ENCODE measurements at regions not wholly inside any gene's neighbourhood (a gene's known extent, or its start where the extent isn't known, plus 50 kb on each side); places are given as distances from the start of the nearest gene placed in this dataset.

DNA sequence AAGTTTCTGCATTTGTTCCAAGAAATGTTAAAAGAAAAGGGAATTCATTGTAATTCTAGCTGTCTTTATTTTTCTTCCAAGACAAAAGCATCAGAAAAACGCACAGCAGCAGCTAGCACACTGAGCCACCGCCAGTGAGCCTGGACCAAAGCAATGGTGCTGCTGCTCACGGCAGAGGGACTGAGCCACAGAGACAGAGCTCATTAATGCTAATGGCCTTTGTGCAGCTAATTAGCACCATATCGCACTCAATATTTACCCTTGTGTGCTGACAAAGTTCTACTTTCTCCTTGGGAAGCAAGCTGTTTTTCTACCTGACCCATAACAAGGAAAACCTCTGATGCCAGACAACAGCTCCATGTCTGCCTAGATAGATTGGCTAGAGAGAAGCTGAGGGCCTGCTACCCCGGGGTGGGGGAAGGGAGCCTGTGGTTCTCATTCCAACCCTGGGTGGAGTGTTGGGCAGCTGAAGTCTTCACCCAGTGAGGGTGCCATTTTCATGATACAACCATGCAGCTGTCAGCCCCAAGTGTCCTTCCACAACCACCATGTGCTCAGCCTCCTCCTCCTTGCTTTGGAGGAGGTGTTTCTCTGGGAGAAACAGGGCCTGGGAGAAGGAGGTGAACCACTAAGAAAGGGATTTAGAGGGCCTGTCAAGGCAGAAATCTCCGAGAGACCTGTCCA is 131.1 kb upstream of the NCAM1 start:
- no peak overlapping the region for H3K4me3 ChIP-seq (ENCODE audit: low read depth, low read length)
- TF ChIP-seq, protein P1, sequence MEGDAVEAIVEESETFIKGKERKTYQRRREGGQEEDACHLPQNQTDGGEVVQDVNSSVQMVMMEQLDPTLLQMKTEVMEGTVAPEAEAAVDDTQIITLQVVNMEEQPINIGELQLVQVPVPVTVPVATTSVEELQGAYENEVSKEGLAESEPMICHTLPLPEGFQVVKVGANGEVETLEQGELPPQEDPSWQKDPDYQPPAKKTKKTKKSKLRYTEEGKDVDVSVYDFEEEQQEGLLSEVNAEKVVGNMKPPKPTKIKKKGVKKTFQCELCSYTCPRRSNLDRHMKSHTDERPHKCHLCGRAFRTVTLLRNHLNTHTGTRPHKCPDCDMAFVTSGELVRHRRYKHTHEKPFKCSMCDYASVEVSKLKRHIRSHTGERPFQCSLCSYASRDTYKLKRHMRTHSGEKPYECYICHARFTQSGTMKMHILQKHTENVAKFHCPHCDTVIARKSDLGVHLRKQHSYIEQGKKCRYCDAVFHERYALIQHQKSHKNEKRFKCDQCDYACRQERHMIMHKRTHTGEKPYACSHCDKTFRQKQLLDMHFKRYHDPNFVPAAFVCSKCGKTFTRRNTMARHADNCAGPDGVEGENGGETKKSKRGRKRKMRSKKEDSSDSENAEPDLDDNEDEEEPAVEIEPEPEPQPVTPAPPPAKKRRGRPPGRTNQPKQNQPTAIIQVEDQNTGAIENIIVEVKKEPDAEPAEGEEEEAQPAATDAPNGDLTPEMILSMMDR (IDR thresholded peaks at IDR 0.05; ENCODE audit: insufficient read depth, low read depth, low read length, missing control alignments), result no peak
- no peak for DNase-seq (ENCODE audit: low read depth)

DNA sequence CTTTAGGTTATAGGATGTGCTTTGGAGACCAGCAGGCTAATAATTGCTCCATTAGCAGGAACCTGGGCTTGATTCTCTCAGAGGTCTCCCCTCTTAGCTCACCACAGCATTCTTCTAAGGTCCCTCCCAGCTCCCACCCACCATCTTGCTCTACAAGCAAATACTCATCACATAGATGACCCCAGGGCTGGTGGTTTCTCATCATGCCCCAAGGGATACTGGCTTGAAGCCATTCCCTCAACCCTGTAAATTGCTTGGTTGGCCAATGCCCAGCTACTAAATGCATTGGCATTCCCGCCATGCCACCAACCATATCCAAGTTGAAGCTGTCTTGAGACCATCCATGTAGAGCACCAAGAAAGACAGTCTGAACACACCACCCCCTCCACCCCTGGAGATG is 130.2 kb upstream of the NCAM1 start:
- TF ChIP-seq, protein P1 (IDR thresholded peaks at IDR 0.05; ENCODE audit: insufficient read depth, low read depth, low read length, missing control alignments), result no peak
- no peak overlapping the region for H3K4me3 ChIP-seq (ENCODE audit: low read depth, low read length)
- DNase-seq (ENCODE audit: low read depth), result no peak

DNA sequence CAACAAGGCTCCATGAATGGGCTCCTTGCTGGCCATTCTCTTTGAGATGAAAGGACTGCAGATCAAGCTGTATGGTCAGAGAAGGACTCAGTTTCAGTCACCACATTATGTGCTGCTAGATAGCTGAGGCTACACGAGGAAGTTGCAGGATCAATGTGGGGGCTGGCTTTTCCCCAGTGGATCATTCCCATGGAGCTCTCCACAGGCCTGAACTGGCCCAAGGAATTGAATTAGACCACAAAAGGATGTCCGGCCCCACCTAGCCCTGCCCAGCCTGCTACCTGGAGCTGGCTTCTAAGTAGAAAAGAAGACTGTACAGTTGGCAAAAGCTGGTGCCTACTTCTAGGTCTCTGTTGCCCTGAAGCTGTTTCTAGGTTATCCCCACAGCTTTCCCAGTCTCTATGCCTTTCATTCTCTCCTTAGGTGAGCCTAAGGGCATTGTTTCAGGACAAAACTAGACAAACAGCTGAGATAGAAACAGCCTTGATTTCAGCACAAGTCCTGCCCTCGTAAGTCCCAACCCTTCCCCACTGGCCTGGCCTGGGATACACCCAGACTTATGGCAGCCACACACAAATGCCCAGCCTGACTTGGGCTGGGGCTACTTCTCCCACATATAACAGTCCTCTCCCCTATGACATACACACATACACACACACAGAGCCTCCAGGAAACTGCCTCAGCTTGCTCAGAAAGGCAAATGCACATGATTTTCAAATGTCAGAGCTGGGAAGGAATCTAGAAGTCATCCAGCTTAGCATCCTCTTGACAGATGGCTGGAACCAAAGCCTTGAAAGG is 129.1 kb upstream of the NCAM1 start:
- TF ChIP-seq, protein P1 (IDR thresholded peaks at IDR 0.05; ENCODE audit: insufficient read depth, low read depth, low read length, missing control alignments), result no peak
- no peak for DNase-seq (ENCODE audit: low read depth)
- H3K4me3 ChIP-seq (ENCODE audit: low read depth, low read length), result no peak overlapping the region

DNA sequence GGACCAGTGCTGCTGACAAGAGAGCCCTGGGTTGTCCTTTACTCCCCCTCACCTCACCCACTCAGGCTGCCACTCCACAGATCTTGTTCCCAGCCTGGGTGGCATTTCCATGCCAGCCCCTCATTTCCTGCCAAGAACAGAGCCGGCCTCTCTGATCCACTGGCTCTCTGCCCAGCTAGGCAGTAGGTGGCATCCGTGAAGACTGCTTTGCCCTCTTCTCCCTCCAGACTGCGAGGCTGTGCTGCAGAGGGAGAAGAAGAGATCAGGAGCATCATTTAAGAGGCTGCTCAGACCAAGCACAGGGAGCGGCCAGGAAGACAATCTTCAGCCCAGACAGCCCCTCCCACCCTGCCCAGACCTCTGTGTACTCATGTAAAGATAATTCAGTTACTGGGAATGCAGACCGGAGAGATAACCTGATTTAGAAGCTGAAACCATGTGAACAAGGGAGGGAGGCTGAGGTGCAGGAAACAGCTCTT is 126.9 kb upstream of the NCAM1 start:
- H3K4me3 ChIP-seq (ENCODE audit: low read depth, low read length), result no peak overlapping the region
- TF ChIP-seq, protein P1 (IDR thresholded peaks at IDR 0.05; ENCODE audit: insufficient read depth, low read depth, low read length, missing control alignments), result no peak
- no peak for DNase-seq (ENCODE audit: low read depth)

DNA sequence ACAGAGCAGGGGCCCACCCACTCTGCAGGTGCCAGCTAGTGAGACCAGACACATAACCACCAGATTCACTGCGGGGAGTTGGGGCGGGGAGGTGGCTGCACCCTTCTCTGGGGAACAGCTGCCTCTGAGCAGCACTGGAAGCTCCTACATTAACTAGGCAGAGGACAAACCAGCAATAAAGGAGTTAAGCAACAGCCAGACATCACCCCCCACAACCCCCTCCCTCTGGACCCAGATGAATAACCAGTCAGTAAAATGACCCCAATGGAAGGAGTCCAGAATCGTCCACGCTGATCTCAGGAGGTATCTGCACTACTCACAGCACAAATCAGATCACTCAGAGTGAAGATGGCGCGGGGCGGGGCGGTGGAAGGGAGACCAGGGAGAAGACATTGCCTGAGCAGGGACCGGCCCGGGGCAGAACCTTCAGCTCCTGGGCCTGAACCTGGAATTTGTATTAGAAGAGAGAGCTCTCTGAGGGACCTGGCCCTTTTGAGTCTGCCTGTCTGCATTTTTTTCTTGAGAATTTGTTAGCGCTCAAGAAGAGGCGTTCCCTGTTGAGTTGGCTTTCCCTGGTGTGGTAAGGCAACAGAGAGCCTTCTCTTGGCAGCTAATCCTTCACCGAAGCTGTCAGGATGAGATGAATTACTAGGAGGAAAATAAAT is 125.5 kb upstream of the NCAM1 start:
- TF ChIP-seq, protein P1 (IDR thresholded peaks at IDR 0.05; ENCODE audit: insufficient read depth, low read depth, low read length, missing control alignments), result no peak
- H3K4me3 ChIP-seq (ENCODE audit: low read depth, low read length), result no peak overlapping the region

DNA sequence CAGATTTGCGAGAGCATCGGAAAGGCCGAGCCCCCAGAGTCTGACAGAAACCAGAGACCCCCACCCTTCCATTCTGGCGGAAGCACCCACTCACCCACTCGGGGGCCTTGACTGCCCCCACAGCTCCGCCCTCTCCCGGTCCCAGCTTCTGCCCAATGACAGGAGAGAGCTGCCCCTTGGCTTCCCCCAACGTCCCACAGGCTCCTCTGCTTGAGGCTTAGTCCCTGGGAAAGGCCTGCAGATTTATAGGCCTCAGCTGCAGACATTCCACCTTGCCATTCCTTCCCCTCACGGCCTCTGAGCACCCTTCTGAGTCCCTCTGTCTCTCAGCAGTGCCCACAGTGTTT is 125.0 kb upstream of the NCAM1 start:
- no peak for DNase-seq (ENCODE audit: low read depth)
- TF ChIP-seq, protein P1 (IDR thresholded peaks at IDR 0.05; ENCODE audit: insufficient read depth, low read depth, low read length, missing control alignments), result no peak
- no peak overlapping the region for H3K4me3 ChIP-seq (ENCODE audit: low read depth, low read length)

More for the DNA sequence above, 125.5 kb upstream of the NCAM1 start:
- DNase-seq (ENCODE audit: low read depth), result no peak
